Heart right ventricle (tissue), 16 donors: ENCODE measurements at regions not wholly inside any gene's neighbourhood (a gene's known extent, or its start where the extent isn't known, plus 50 kb on each side); places are given as distances from the start of the nearest gene placed in this dataset.

Experiments
- ATAC-seq, 8 donors: fragments of 200-7000 bp; cut with Tn5 transposase; one replicate each; pipeline ENCODE4 v1.9.1; 2020; ENCODE audit warnings: mild to moderate bottlenecking in 8 of 8, moderate library complexity in 8 of 8, moderate number of reproducible peaks in 1 of 8
- DNase-seq, 2 donors: peaks; one replicate each; pipeline ENCODE4 v3.0.0-alpha.2; 2020
- H3K27ac ChIP-seq, 10 donors: fragments of 200-600 bp; sonication (generic) in 2 of 10; one replicate each; pipeline versions ENCODE4 v1.5.0 to v1.8.0; 2020 to 2022; ENCODE audit warnings: mild to moderate bottlenecking in 3 of 10
- H3K27me3 ChIP-seq, 7 donors: fragments of 200-600 bp; one replicate each; pipeline ENCODE4 v1.8.0; 2021 to 2022; ENCODE audit warnings: mild to moderate bottlenecking in 2 of 7
- H3K36me3 ChIP-seq, 9 donors: fragments of 200-600 bp; sonication (generic) in 1 of 9; one replicate each; pipeline versions ENCODE4 v1.5.0 to v1.8.0; 2020 to 2022; ENCODE audit warnings: mild to moderate bottlenecking in 2 of 9
- H3K4me1 ChIP-seq, 9 donors: fragments of 200-600 bp; sonication (generic) in 1 of 9; one replicate each; pipeline versions ENCODE4 v1.5.0 to v1.8.0; 2020 to 2022; ENCODE audit warnings: mild to moderate bottlenecking in 4 of 9
- H3K4me3 ChIP-seq, 10 donors: fragments of 200-600 bp; sonication (generic) in 2 of 10; one replicate each; pipeline versions ENCODE4 v1.5.0 to v1.8.0; 2020 to 2022; ENCODE audit warnings: mild to moderate bottlenecking in 7 of 10, moderate library complexity in 2 of 10
- H3K9me3 ChIP-seq, 11 donors: fragments of 200-600 bp in 10 of 11; sonication (generic) in 2 of 11; one replicate each; pipeline versions ENCODE4 v1.5.0 to v1.8.0; 2013 to 2022; ENCODE audit warnings: mild to moderate bottlenecking in 2 of 11, control low read depth in 1 of 11, moderate library complexity in 1 of 11
- CTCF ChIP-seq, 9 donors: fragments of 200-600 bp; sonication (generic) in 2 of 9; IDR thresholded peaks; one replicate each; pipeline versions ENCODE4 v1.5.0 to v1.8.0; 2021 to 2022; ENCODE audit warnings: antibody characterized with exemption in 9 of 9, mild to moderate bottlenecking in 5 of 9, moderate library complexity in 1 of 9
- WGBS, 2 donors: extraction: QIAGEN DNeasy Blood & Tissue Kit; methylation state at CpG; one replicate each; pipeline ENCODE4 v1.1.7; 2013; ENCODE audit warnings: inconsistent platforms in 1 of 2; 5-methylcytosine and 5-hydroxymethylcytosine counted together
- intact Hi-C, 10 donors: fragments of 100-400 bp; cut with DNase I; formaldehyde crosslinking; loops; one replicate each; pipeline versions ENCODE4 v1.11.1 to v1.14.2; 2022
- donor health status: Arrhythmogenic right ventricular cardiomyopathy.
- donor health status: ischemic (EF 13 %, LVEDD 7.1; RV severe dilation, severe dysfunction).
- donor health status: healthy with polysubstance abuse.
- donor health status: DM: no; HTN: yes; CAD: no.
- donor health status: DM: no; HTN: no; CAD: no.
- donor health status: ischemic (EF 25% LVEDD 6.9; RV normal size, moderate dysfunction).
- donor health status: ischemic (EF 25% LVEDD 5.7; RV mildly dilated, moderate dysfunction).
- donor health status: healthy.
- donor health status: DM: yes; HTN: yes; CAD: no.
- donor health status: Ischemic cardiomyopathy.
- donor health status: ischemic (EF 35%, LVEDD 5.7; RV mildly dilated, moderate dysfunction).
- donor health status: nonischemic (EF 11% LVEDD 7.7; RV severe dilation, severe dysfunction).
- donor health status: DM: yes; HTN: yes; CAD: no.
- donor health status: PGD.
- donor health status: ischemic (EF 29% LVEDD 5.4; RV normal size, mild dysfunction).
- donor health status: nonischemic (EF 23%, LVEDD 6.1; RV moderate dilation, normal function).

GRCh38 chr3:163273694-163274093 is 1777.1 kb downstream of the OTOL1 start:
- WGBS, 2 donors: 69 to 75% methylated on average over 2 of the region's 2 CpGs
- intact Hi-C loops: no loop called here
- no peaks in the 10 kb centered on the region for H3K36me3 ChIP-seq
- no peaks in the 10 kb centered on the region for H3K9me3 ChIP-seq
- H3K27ac ChIP-seq: no peak overlapping the region
- H3K4me1 ChIP-seq: no peaks in the 10 kb centered on the region
- ATAC-seq: no peak
- no peaks in the 10 kb centered on the region for H3K27me3 ChIP-seq
- H3K4me3 ChIP-seq: no peak overlapping the region
- no peak for DNase-seq
- no peak for TF ChIP-seq CTCF (IDR thresholded peaks at IDR 0.05)

GRCh38 chr3:163266731-163267130 is 1770.1 kb downstream of the OTOL1 start:
- no peak for ATAC-seq
- intact Hi-C loops: no loop called here
- TF ChIP-seq CTCF (IDR thresholded peaks at IDR 0.05): no peak
- Histone ChIP-seq H3K27me3 (no peaks in the 10 kb centered on the region), H3K36me3 (no peaks in the 10 kb centered on the region), H3K4me1 (no peaks in the 10 kb centered on the region), H3K9me3 (peaks cover 0 to 16% (median 0%) of the 10 kb centered on the region in 11 donors), H3K4me3 (no peak overlapping the region), H3K27ac (no peak overlapping the region)
- DNase-seq: no peak

GRCh38 chr3:163261618-163262017 is 1765.0 kb downstream of the OTOL1 start:
- Histone ChIP-seq H3K9me3 (peaks cover 0 to 24% (median 0%) of the 10 kb centered on the region in 11 donors), H3K36me3 (no peaks in the 10 kb centered on the region), H3K27me3 (no peaks in the 10 kb centered on the region), H3K4me1 (no peaks in the 10 kb centered on the region), H3K27ac (no peak overlapping the region), H3K4me3 (no peak overlapping the region)
- intact Hi-C loops: no loop called here
- ATAC-seq (no peak), DNase-seq (no peak)
- TF ChIP-seq CTCF (IDR thresholded peaks at IDR 0.05): no peak

GRCh38 chr3:163261056-163261455 is 1764.4 kb downstream of the OTOL1 start:
- H3K4me3 ChIP-seq: no peak overlapping the region
- ATAC-seq (no peak), DNase-seq (no peak)
- no peak for TF ChIP-seq CTCF (IDR thresholded peaks at IDR 0.05)
- no peaks in the 10 kb centered on the region for H3K36me3 ChIP-seq
- H3K27ac ChIP-seq: no peak overlapping the region
- WGBS, 2 donors: 73 to 83% methylated on average over 2 of the region's 2 CpGs
- no peaks in the 10 kb centered on the region for H3K4me1 ChIP-seq
- peaks cover 0 to 22% (median 0%) of the 10 kb centered on the region in 11 donors for H3K9me3 ChIP-seq
- intact Hi-C loops: no loop called here
- no peaks in the 10 kb centered on the region for H3K27me3 ChIP-seq

- intact Hi-C loops: no loop called here
- no peak for ATAC-seq
- 91 to 92% methylated on average over 2 of the region's 2 CpGs for WGBS, 2 donors
These were observed 1721.7 kb downstream of the OTOL1 start for GRCh38 chr3:163218336-163218735.

More at GRCh38 chr3:163218336-163218735, 1721.7 kb downstream of the OTOL1 start:
- no peak overlapping the region for H3K27ac ChIP-seq
- no peaks in the 10 kb centered on the region for H3K27me3 ChIP-seq
- DNase-seq: no peak
- peaks cover 0 to 6% (median 0%) of the 10 kb centered on the region in 11 donors for H3K9me3 ChIP-seq
- no peak for TF ChIP-seq CTCF (IDR thresholded peaks at IDR 0.05)
- H3K4me1 ChIP-seq: no peaks in the 10 kb centered on the region
- H3K36me3 ChIP-seq: no peaks in the 10 kb centered on the region
- H3K4me3 ChIP-seq: no peak overlapping the region
